Endodermal cell (in vitro differentiated cells): ENCODE measurements at regions not wholly inside any gene's neighbourhood (a gene's known extent, or its start where the extent isn't known, plus 50 kb on each side); places are given as distances from the start of the nearest gene placed in this dataset.

Experiments
- DNase-seq: peaks from one replicate; pipeline ENCODE4 v3.0.0-alpha.2; 2017
- H3K27ac ChIP-seq: 2 replicates; pipeline ENCODE4 v1.5.1; 2013; ENCODE audit warnings: mild to moderate bottlenecking, low read depth, low read length, moderate library complexity
- H3K27me3 ChIP-seq: 2 replicates; pipeline ENCODE4 v1.6.1; 2013; ENCODE audit warnings: mild to moderate bottlenecking, low read length, moderate library complexity; ENCODE audit not compliant: insufficient read depth, control insufficient read depth, poor library complexity, severe bottlenecking
- H3K36me3 ChIP-seq: 2 replicates; pipeline ENCODE4 v1.7.0; 2013; ENCODE audit warnings: mild to moderate bottlenecking, low read length, moderate library complexity; ENCODE audit not compliant: control insufficient read depth, insufficient read depth
- H3K4me1 ChIP-seq: one replicate; pipeline ENCODE4 v1.7.0; 2013; ENCODE audit warnings: low read length; ENCODE audit not compliant: control insufficient read depth, insufficient read depth
- H3K4me3 ChIP-seq: 2 replicates; pipeline ENCODE4 v1.5.1; 2013; ENCODE audit warnings: mild to moderate bottlenecking, low read length, moderate library complexity
- H3K9ac ChIP-seq: 2 replicates; pipeline ENCODE4 v1.6.1; 2013; ENCODE audit warnings: mild to moderate bottlenecking, low read length, moderate library complexity; ENCODE audit not compliant: poor library complexity, severe bottlenecking; ENCODE audit errors: extremely low read depth
- H3K9me3 ChIP-seq: 2 replicates; pipeline ENCODE4 v1.6.1; 2013; ENCODE audit warnings: mild to moderate bottlenecking, low read length, moderate library complexity; ENCODE audit not compliant: control insufficient read depth
- H3K27ac Mint-ChIP-seq: 2 replicates; pipeline ENCODE4 v1.8.0; 2020; ENCODE audit warnings: mixed read lengths
- H3K27me3 Mint-ChIP-seq: 2 replicates; pipeline ENCODE4 v1.8.0; 2021; ENCODE audit warnings: mild to moderate bottlenecking, mixed read lengths; ENCODE audit not compliant: insufficient read depth
- H3K36me3 Mint-ChIP-seq: 2 replicates; pipeline ENCODE4 v1.8.0; 2020; ENCODE audit warnings: low read depth, mixed read lengths
- H3K4me1 Mint-ChIP-seq: 2 replicates; pipeline ENCODE4 v1.8.0; 2020; ENCODE audit warnings: mixed read lengths
- H3K4me3 Mint-ChIP-seq: 2 replicates; pipeline ENCODE4 v1.8.0; 2020; ENCODE audit warnings: mild to moderate bottlenecking, moderate library complexity, mixed read lengths
- H3K9me3 Mint-ChIP-seq: 2 replicates; pipeline ENCODE4 v1.8.0; 2020; ENCODE audit warnings: mild to moderate bottlenecking, mixed read lengths
- WGBS, 2 experiments: methylation state at CpG; one replicate each; pipeline versions ENCODE4 v1.1.5 to v1.1.7; 2013; ENCODE audit warnings: missing lambda C conversion rate in 2 of 2, mixed read lengths in 1 of 2; ENCODE audit not compliant: insufficient coverage in 1 of 2, insufficient read length in 1 of 2; 5-methylcytosine and 5-hydroxymethylcytosine counted together
- TF ChIP-seq, protein P1 (sequence below): fragments of 200-600 bp; sonication (generic); conservative IDR thresholded peaks from 2 replicates; pipeline ENCODE4 v1.5.0; 2021; ENCODE audit warnings: antibody characterized with exemption, mild to moderate bottlenecking

DNA sequence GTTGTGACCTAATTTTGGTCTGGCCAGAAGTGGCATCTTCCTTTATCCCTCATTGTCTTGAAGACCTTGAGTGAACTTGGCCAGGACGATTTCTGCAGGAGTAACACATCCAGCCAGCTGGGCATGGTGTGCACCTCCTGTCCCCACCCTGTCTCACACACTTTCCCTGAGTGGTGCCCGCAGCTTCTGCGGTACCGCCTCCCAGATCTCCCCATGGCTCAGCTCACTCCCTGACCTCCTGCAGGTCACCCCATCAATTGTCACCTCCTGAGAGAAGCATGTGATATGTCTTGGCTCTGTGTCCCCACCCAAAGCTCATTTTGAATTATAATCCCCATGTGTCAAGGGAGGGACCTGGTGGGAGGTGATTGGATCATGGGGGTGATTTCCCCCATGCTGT is 50.2 kb upstream of the TP53I11 start:
- H3K4me3 ChIP-seq: no peak overlapping the region
- peaks cover 2% of the 10 kb centered on the region for H3K27me3 Mint-ChIP-seq

GRCh38 chr11:45001466-45002165 is 50.9 kb upstream of the TP53I11 start:
- no peak overlapping the region for H3K4me3 ChIP-seq
- Mint-ChIP-seq H3K4me3 (no peak overlapping the region), H3K27me3 (peaks cover 2% of the 10 kb centered on the region), H3K4me1 (peaks cover 29% of the 10 kb centered on the region), H3K9me3 (no peaks in the 10 kb centered on the region), H3K27ac (no peak overlapping the region), H3K36me3 (no peaks in the 10 kb centered on the region)
- no peak overlapping the region for H3K9ac ChIP-seq
- H3K27ac ChIP-seq: no peak overlapping the region
- peak; percentile 1 for DNase-seq
- H3K4me1 ChIP-seq: peaks cover 25% of the 10 kb centered on the region
- WGBS, 2 experiments: 85 to 95% methylated on average over 3 to 6 of the region's 6 CpGs
- H3K9me3 ChIP-seq: no peaks in the 10 kb centered on the region
- TF ChIP-seq, protein P1, sequence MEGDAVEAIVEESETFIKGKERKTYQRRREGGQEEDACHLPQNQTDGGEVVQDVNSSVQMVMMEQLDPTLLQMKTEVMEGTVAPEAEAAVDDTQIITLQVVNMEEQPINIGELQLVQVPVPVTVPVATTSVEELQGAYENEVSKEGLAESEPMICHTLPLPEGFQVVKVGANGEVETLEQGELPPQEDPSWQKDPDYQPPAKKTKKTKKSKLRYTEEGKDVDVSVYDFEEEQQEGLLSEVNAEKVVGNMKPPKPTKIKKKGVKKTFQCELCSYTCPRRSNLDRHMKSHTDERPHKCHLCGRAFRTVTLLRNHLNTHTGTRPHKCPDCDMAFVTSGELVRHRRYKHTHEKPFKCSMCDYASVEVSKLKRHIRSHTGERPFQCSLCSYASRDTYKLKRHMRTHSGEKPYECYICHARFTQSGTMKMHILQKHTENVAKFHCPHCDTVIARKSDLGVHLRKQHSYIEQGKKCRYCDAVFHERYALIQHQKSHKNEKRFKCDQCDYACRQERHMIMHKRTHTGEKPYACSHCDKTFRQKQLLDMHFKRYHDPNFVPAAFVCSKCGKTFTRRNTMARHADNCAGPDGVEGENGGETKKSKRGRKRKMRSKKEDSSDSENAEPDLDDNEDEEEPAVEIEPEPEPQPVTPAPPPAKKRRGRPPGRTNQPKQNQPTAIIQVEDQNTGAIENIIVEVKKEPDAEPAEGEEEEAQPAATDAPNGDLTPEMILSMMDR: no peak
- H3K36me3 ChIP-seq: no peaks in the 10 kb centered on the region
- no peaks in the 10 kb centered on the region for H3K27me3 ChIP-seq

More for the DNA sequence above, 50.2 kb upstream of the TP53I11 start:
- H3K36me3 ChIP-seq: no peaks in the 10 kb centered on the region
- TF ChIP-seq, protein P1: no peak
- H3K4me1 Mint-ChIP-seq: peaks cover 29% of the 10 kb centered on the region
- peak; percentile 41 for DNase-seq
- no peak overlapping the region for H3K9ac ChIP-seq
- no peak overlapping the region for H3K27ac Mint-ChIP-seq
- no peak overlapping the region for H3K4me3 Mint-ChIP-seq
- 93% methylated on average over 4 of the region's 4 CpGs for WGBS, 2 experiments
- no peak overlapping the region for H3K27ac ChIP-seq
- H3K9me3 ChIP-seq: no peaks in the 10 kb centered on the region
- no peaks in the 10 kb centered on the region for H3K36me3 Mint-ChIP-seq
- peaks cover 25% of the 10 kb centered on the region for H3K4me1 ChIP-seq
- H3K9me3 Mint-ChIP-seq: no peaks in the 10 kb centered on the region
- no peaks in the 10 kb centered on the region for H3K27me3 ChIP-seq

DNA sequence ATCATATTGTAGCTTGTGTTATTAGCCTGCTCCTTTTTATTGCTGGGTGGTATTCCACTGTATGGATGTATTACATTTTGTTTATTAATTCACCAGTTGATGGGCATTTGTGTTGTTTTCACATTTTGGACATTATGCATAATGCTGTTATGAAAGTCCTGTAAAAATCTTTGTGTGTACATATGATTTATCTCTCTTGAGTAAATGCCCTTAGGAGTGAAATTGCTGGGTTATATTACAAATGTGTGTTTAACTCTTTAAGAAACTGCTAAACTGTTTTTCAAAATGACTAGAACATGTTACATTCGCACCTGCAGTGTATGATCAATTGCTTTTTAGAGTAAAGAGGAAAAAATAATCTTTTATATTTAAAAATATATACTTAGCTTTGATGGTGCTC is 54.4 kb upstream of the TP53I11 start:
- no peaks in the 10 kb centered on the region for H3K36me3 ChIP-seq
- H3K9me3 ChIP-seq: no peaks in the 10 kb centered on the region
- H3K27me3 ChIP-seq: no peaks in the 10 kb centered on the region
- TF ChIP-seq, protein P1: no peak
- no peak overlapping the region for H3K27ac Mint-ChIP-seq
- H3K9me3 Mint-ChIP-seq: no peaks in the 10 kb centered on the region
- H3K36me3 Mint-ChIP-seq: no peaks in the 10 kb centered on the region
- H3K27me3 Mint-ChIP-seq: peaks cover 2% of the 10 kb centered on the region
- no peak overlapping the region for H3K4me3 ChIP-seq
- H3K27ac ChIP-seq: no peak overlapping the region
- WGBS, 2 experiments: no CpG with 5 or more reads among the region's 1 CpG
- no peak overlapping the region for H3K9ac ChIP-seq
- peaks cover 10% of the 10 kb centered on the region for H3K4me1 Mint-ChIP-seq
- no peak overlapping the region for H3K4me3 Mint-ChIP-seq
- H3K4me1 ChIP-seq: peaks cover 8% of the 10 kb centered on the region
- DNase-seq: no peak
